HEK293 (cell line): ENCODE measurements at regions not wholly inside any gene's neighbourhood (a gene's known extent, or its start where the extent isn't known, plus 50 kb on each side); places are given as distances from the start of the nearest gene placed in this dataset.
A peak's percentile ranks its signal among the peaks of the same experiment; 100 is the strongest.

Source experiments
- CTCF ChIA-PET: fragments of 350-600 bp; formaldehyde crosslinking; extraction: SDS; loops from one replicate; lab custom pipeline; 2021; ENCODE audit warnings: antibody characterized with exemption; lab: Yijun Ruan, JAX
- POLR2A ChIA-PET: fragments of 300-600 bp; formaldehyde crosslinking; extraction: SDS; loops from one replicate; lab custom pipeline; 2020; ENCODE audit warnings: antibody characterized with exemption, inconsistent platforms; lab: Yijun Ruan, JAX
- H3K27ac ChIP-seq: fragments of 200-500 bp; sonication (Bioruptor generic); 2 replicates; pipeline ENCODE4 v1.5.1; 2014; ENCODE audit warnings: low read depth, low read length, control low read depth, inconsistent platforms; ENCODE audit errors: extremely low read depth
- H3K36me3 ChIP-seq, 2 experiments: fragments of 200-500 bp in 1 of 2; sonication (Bioruptor generic) in 1 of 2; 1 replicate in 1 of 2; 2 replicates in 1 of 2; pipeline ENCODE4 v1.5.1; 2014 to 2017; ENCODE audit warnings: inconsistent platforms in 2 of 2, low read length in 2 of 2; ENCODE audit not compliant: control insufficient read depth in 2 of 2, insufficient read depth in 1 of 2
- H3K4me1 ChIP-seq: fragments of 200-500 bp; sonication (Bioruptor generic); 2 replicates; pipeline ENCODE4 v1.5.1; 2014; ENCODE audit warnings: mild to moderate bottlenecking, low read length, inconsistent platforms; ENCODE audit not compliant: control insufficient read depth, insufficient read depth
- H3K4me3 ChIP-seq: 2 replicates; pipeline ENCODE4 v1.5.1; 2011; ENCODE audit warnings: low read depth, mild to moderate bottlenecking, control low read depth, low read length, moderate library complexity
- H3K9me3 ChIP-seq: fragments of 200-500 bp; sonication (Bioruptor generic); 2 replicates; pipeline ENCODE4 v1.5.1; 2014; ENCODE audit warnings: low read depth, low read length, inconsistent platforms; ENCODE audit not compliant: control insufficient read depth, insufficient read depth
- ELK4 ChIP-seq: IDR thresholded peaks from 2 replicates; pipeline ENCODE4 v1.6.1; 2011; ENCODE audit warnings: mild to moderate bottlenecking, low read depth, low read length, borderline replicate concordance
- HOXD13 ChIP-seq: sonication (generic); formaldehyde crosslinking; IDR thresholded peaks from 2 replicates; pipeline ENCODE4 v1.8.0; 2022; ENCODE audit warnings: missing genetic modification reagents, borderline replicate concordance
- KLF1 ChIP-seq: fragments of 450-650 bp; formaldehyde crosslinking; IDR thresholded peaks from 2 replicates; pipeline ENCODE4 v1.5.1; 2016; ENCODE audit warnings: missing biosample characterization, missing genetic modification characterization
- PRDM1 ChIP-seq: fragments of 450-650 bp; formaldehyde crosslinking; IDR thresholded peaks from 2 replicates; pipeline ENCODE4; 2016; ENCODE audit warnings: missing biosample characterization, missing genetic modification characterization
- SCRT1 ChIP-seq: fragments of 450-650 bp; formaldehyde crosslinking; IDR thresholded peaks from 2 replicates; pipeline ENCODE4 v1.5.1; 2016; ENCODE audit warnings: missing biosample characterization, missing genetic modification characterization, borderline replicate concordance
- SP7 ChIP-seq: fragments of 450-650 bp; formaldehyde crosslinking; IDR thresholded peaks from 2 replicates; pipeline ENCODE4 v1.5.1; 2016; ENCODE audit warnings: missing biosample characterization, missing genetic modification characterization
- ZFP41 ChIP-seq: fragments of 450-650 bp; formaldehyde crosslinking; IDR thresholded peaks from 2 replicates; pipeline ENCODE4 v1.5.1; 2016; ENCODE audit warnings: missing biosample characterization, missing genetic modification characterization, borderline replicate concordance
- ZNF140 ChIP-seq: fragments of 450-650 bp; formaldehyde crosslinking; IDR thresholded peaks from 2 replicates; pipeline ENCODE4 v1.5.1; 2016; ENCODE audit warnings: missing biosample characterization, missing genetic modification characterization
- ZNF175 ChIP-seq: fragments of 450-650 bp; formaldehyde crosslinking; IDR thresholded peaks from 2 replicates; pipeline ENCODE4 v1.5.1; 2016; ENCODE audit warnings: missing biosample characterization, missing genetic modification characterization
- ZNF223 ChIP-seq: fragments of 450-650 bp; formaldehyde crosslinking; IDR thresholded peaks from 2 replicates; pipeline ENCODE4 v1.5.1; 2016; ENCODE audit warnings: missing biosample characterization, missing genetic modification characterization
- ZNF558 ChIP-seq: fragments of 450-650 bp; formaldehyde crosslinking; IDR thresholded peaks from 2 replicates; pipeline ENCODE4 v1.5.1; 2016; ENCODE audit warnings: missing biosample characterization, missing genetic modification characterization
- ZNF639 ChIP-seq: fragments of 450-650 bp; formaldehyde crosslinking; IDR thresholded peaks from 2 replicates; pipeline ENCODE4 v1.5.1; 2016; ENCODE audit warnings: missing biosample characterization, missing genetic modification characterization
- ZNF692 ChIP-seq: fragments of 450-650 bp; formaldehyde crosslinking; IDR thresholded peaks from 2 replicates; pipeline ENCODE4 v1.5.1; 2016; ENCODE audit warnings: missing biosample characterization, missing genetic modification characterization
- ZNF792 ChIP-seq: fragments of 450-650 bp; formaldehyde crosslinking; IDR thresholded peaks from 2 replicates; pipeline ENCODE4 v1.5.1; 2016; ENCODE audit warnings: missing biosample characterization, missing genetic modification characterization
- TF ChIP-seq, protein P1 (sequence below): fragments of 450-650 bp; formaldehyde crosslinking; IDR thresholded peaks from 2 replicates; pipeline ENCODE4 v1.5.1; 2016; ENCODE audit warnings: missing biosample characterization, missing genetic modification characterization

- Histone ChIP-seq H3K4me1 (no peaks in the 10 kb centered on the region), H3K36me3 (no peaks in the 10 kb centered on the region), H3K4me3 (no peak overlapping the region), H3K9me3 (no peaks in the 10 kb centered on the region), H3K27ac (no peak overlapping the region)
- ChIA-PET POLR2A (no interaction called here), CTCF (interaction anchor here (0.6 to 0.7 kb wide), 2 partner anchors 87 to 131 kb away, joined by 3 read pairs; no protein-coding TSS in a partner anchor)
- 0 out of 2 replicates have a peak, but pooled peaks have one; percentile 33 for TF ChIP-seq SP7 (tag by site-specific recombination)
- 0 out of 2 replicates have a peak, but pooled peaks have one; percentile 14 for TF ChIP-seq KLF1 (tag by site-specific recombination)
- TF ChIP-seq PRDM1 (tag by site-specific recombination) = 0 out of 2 replicates have a peak, but pooled peaks have one; percentile 15
- TF ChIP-seq ZFP41 (tag by site-specific recombination) = no peak
- no peak for TF ChIP-seq ZNF558 (tag by site-specific recombination)
- TF ChIP-seq, protein P1, sequence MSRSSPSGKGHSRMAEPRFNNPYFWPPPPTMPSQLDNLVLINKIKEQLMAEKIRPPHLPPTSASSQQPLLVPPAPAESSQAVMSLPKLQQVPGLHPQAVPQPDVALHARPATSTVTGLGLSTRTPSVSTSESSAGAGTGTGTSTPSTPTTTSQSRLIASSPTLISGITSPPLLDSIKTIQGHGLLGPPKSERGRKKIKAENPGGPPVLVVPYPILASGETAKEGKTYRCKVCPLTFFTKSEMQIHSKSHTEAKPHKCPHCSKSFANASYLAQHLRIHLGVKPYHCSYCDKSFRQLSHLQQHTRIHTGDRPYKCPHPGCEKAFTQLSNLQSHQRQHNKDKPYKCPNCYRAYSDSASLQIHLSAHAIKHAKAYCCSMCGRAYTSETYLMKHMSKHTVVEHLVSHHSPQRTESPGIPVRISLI (tag by site-specific recombination) = no peak
- TF ChIP-seq ELK4 = no peak
- TF ChIP-seq HOXD13 (CRISPR knock-in tag) = peak; percentile 97
Observed at GRCh38 chr4:83207497-83208101, 77.0 kb downstream of the COQ2 start.

DNA sequence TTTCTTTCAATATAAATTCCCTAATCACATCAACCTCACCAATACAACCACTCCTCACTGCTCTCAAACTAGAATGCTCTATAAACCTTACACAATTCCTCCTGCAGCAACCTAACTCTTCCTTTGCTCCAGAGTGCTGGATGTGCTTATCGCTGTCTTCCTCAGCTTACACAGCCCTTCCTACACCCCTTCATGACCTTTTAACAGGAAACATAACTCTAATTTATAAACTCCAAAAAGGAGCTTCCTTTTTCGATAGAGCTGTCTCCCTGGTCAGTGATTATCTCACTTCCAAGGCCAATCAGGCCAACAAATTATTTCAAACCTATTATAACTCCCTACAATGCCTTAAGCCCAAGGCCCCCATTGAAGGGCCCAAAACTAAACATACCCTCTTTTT, 78.8 kb downstream of the COQ2 start:
- Histone ChIP-seq H3K4me3 (no peak overlapping the region), H3K4me1 (no peaks in the 10 kb centered on the region), H3K27ac (no peak overlapping the region), H3K9me3 (no peaks in the 10 kb centered on the region), H3K36me3 (no peaks in the 10 kb centered on the region)
- CTCF ChIA-PET = no interaction called here
- POLR2A ChIA-PET = no interaction called here
- TF ChIP-seq ZNF175 (no peak), ZNF639 (tag by site-specific recombination) (no peak), KLF1 (tag by site-specific recombination) (no peak)

- CTCF ChIA-PET = no interaction called here
- H3K9me3 ChIP-seq = no peaks in the 10 kb centered on the region
Observed at GRCh38 chr4:83204731-83205130, 79.9 kb downstream of the COQ2 start.

More at GRCh38 chr4:83204731-83205130, 79.9 kb downstream of the COQ2 start:
- no peak overlapping the region for H3K27ac ChIP-seq
- POLR2A ChIA-PET = no interaction called here
- no peaks in the 10 kb centered on the region for H3K36me3 ChIP-seq
- H3K4me3 ChIP-seq = no peak overlapping the region
- H3K4me1 ChIP-seq = no peaks in the 10 kb centered on the region
- TF ChIP-seq ZNF140 (tag by site-specific recombination) (no peak), ZNF692 (tag by site-specific recombination) (no peak), SCRT1 (tag by site-specific recombination) (no peak), ZFP41 (tag by site-specific recombination) (no peak), ZNF223 (tag by site-specific recombination) (no peak), ZNF792 (tag by site-specific recombination) (no peak)
- TF ChIP-seq, all 188 proteins: peak for 0
